ENCODE measurements at regions not wholly inside any gene's neighbourhood (a gene's known extent, or its start where the extent isn't known, plus 50 kb on each side); places are given as distances from the start of the nearest gene placed in this dataset.

- no peak for TF ChIP-seq REST (IDR thresholded peaks at IDR 0.05; ENCODE audit: insufficient replicate concordance, low read depth)
- TF ChIP-seq CTCF (IDR thresholded peaks at IDR 0.05; ENCODE audit: insufficient read depth, low read length), result no peak
These were observed 243.7 kb upstream of the RGS6 start for GRCh38 chr14:71688576-71688975.
